ENCODE measurements at regions not wholly inside any gene's neighbourhood (a gene's known extent, or its start where the extent isn't known, plus 50 kb on each side); places are given as distances from the start of the nearest gene placed in this dataset.

GRCh38 chr21:28738882-28739281 lies 253.8 kb downstream of the LTN1 start:
- Histone ChIP-seq H3K36me3 (ENCODE audit: insufficient read depth, low read length) (no peaks in the 10 kb centered on the region), H3K4me1 (ENCODE audit: control insufficient read depth, insufficient read depth, low read length, unreplicated experiment) (peaks cover 12% of the 10 kb centered on the region), H3K27me3 (ENCODE audit: insufficient read depth, low read length) (no peaks in the 10 kb centered on the region), H3K4me3 (ENCODE audit: low read depth, low read length) (no peak overlapping the region), H3K79me2 (ENCODE audit: control insufficient read depth, insufficient read depth, low read length, unreplicated experiment) (no peaks in the 10 kb centered on the region), H3K27ac (ENCODE audit: low read depth, low read length) (no peak overlapping the region), H2AFZ (ENCODE audit: low read length, unreplicated experiment) (no peak overlapping the region)

GRCh38 chr21:28738420-28738704 lies 254.3 kb downstream of the LTN1 start:
- Histone ChIP-seq H3K4me3 (ENCODE audit: low read depth, low read length) (no peak overlapping the region), H3K27ac (ENCODE audit: low read depth, low read length) (no peak overlapping the region), H3K79me2 (ENCODE audit: control insufficient read depth, insufficient read depth, low read length, unreplicated experiment) (no peaks in the 10 kb centered on the region), H3K27me3 (ENCODE audit: insufficient read depth, low read length) (no peaks in the 10 kb centered on the region), H3K36me3 (ENCODE audit: insufficient read depth, low read length) (no peaks in the 10 kb centered on the region), H3K4me1 (ENCODE audit: control insufficient read depth, insufficient read depth, low read length, unreplicated experiment) (peaks cover 12% of the 10 kb centered on the region), H2AFZ (ENCODE audit: low read length, unreplicated experiment) (no peak overlapping the region)

GRCh38 chr21:28737674-28738419 lies 254.8 kb downstream of the LTN1 start:
- Histone ChIP-seq H3K4me3 (ENCODE audit: low read depth, low read length) (no peak overlapping the region), H3K27ac (ENCODE audit: low read depth, low read length) (no peak overlapping the region), H3K27me3 (ENCODE audit: insufficient read depth, low read length) (no peaks in the 10 kb centered on the region), H3K36me3 (ENCODE audit: insufficient read depth, low read length) (no peaks in the 10 kb centered on the region), H3K4me1 (ENCODE audit: control insufficient read depth, insufficient read depth, low read length, unreplicated experiment) (peaks cover 12% of the 10 kb centered on the region), H3K79me2 (ENCODE audit: control insufficient read depth, insufficient read depth, low read length, unreplicated experiment) (no peaks in the 10 kb centered on the region), H2AFZ (ENCODE audit: low read length, unreplicated experiment) (peak overlapping the region; percentile 17)

GRCh38 chr21:28734522-28735175 lies 258.0 kb downstream of the LTN1 start:
- Histone ChIP-seq H3K36me3 (ENCODE audit: insufficient read depth, low read length) (no peaks in the 10 kb centered on the region), H3K4me1 (ENCODE audit: control insufficient read depth, insufficient read depth, low read length, unreplicated experiment) (peaks cover 8% of the 10 kb centered on the region), H2AFZ (ENCODE audit: low read length, unreplicated experiment) (no peak overlapping the region), H3K27me3 (ENCODE audit: insufficient read depth, low read length) (no peaks in the 10 kb centered on the region), H3K79me2 (ENCODE audit: control insufficient read depth, insufficient read depth, low read length, unreplicated experiment) (no peaks in the 10 kb centered on the region), H3K27ac (ENCODE audit: low read depth, low read length) (no peak overlapping the region), H3K4me3 (ENCODE audit: low read depth, low read length) (no peak overlapping the region)

GRCh38 chr21:28731700-28732321 lies 260.9 kb downstream of the LTN1 start:
- H3K36me3 ChIP-seq (ENCODE audit: insufficient read depth, low read length), result no peaks in the 10 kb centered on the region
- H3K27me3 ChIP-seq (ENCODE audit: insufficient read depth, low read length), result no peaks in the 10 kb centered on the region
- H3K4me3 ChIP-seq (ENCODE audit: low read depth, low read length), result no peak overlapping the region
- H3K4me1 ChIP-seq (ENCODE audit: control insufficient read depth, insufficient read depth, low read length, unreplicated experiment), result no peaks in the 10 kb centered on the region
- H3K79me2 ChIP-seq (ENCODE audit: control insufficient read depth, insufficient read depth, low read length, unreplicated experiment), result no peaks in the 10 kb centered on the region
- no peak overlapping the region for H2AFZ ChIP-seq (ENCODE audit: low read length, unreplicated experiment)
- H3K27ac ChIP-seq (ENCODE audit: low read depth, low read length), result no peak overlapping the region

GRCh38 chr21:28729887-28730286 lies 262.8 kb downstream of the LTN1 start:
- Histone ChIP-seq H3K27me3 (ENCODE audit: insufficient read depth, low read length) (no peaks in the 10 kb centered on the region), H3K36me3 (ENCODE audit: insufficient read depth, low read length) (no peaks in the 10 kb centered on the region), H2AFZ (ENCODE audit: low read length, unreplicated experiment) (no peak overlapping the region), H3K4me1 (ENCODE audit: control insufficient read depth, insufficient read depth, low read length, unreplicated experiment) (no peaks in the 10 kb centered on the region), H3K27ac (ENCODE audit: low read depth, low read length) (no peak overlapping the region), H3K79me2 (ENCODE audit: control insufficient read depth, insufficient read depth, low read length, unreplicated experiment) (no peaks in the 10 kb centered on the region), H3K4me3 (ENCODE audit: low read depth, low read length) (no peak overlapping the region)

- H3K36me3 ChIP-seq (ENCODE audit: insufficient read depth, low read length), result no peaks in the 10 kb centered on the region
- H3K4me3 ChIP-seq (ENCODE audit: low read depth, low read length), result no peak overlapping the region
- no peak overlapping the region for H3K27ac ChIP-seq (ENCODE audit: low read depth, low read length)
- no peaks in the 10 kb centered on the region for H3K79me2 ChIP-seq (ENCODE audit: control insufficient read depth, insufficient read depth, low read length, unreplicated experiment)
- no peak overlapping the region for H2AFZ ChIP-seq (ENCODE audit: low read length, unreplicated experiment)
- no peaks in the 10 kb centered on the region for H3K4me1 ChIP-seq (ENCODE audit: control insufficient read depth, insufficient read depth, low read length, unreplicated experiment)
- H3K27me3 ChIP-seq (ENCODE audit: insufficient read depth, low read length), result no peaks in the 10 kb centered on the region
These were observed 264.9 kb downstream of the LTN1 start for GRCh38 chr21:28727809-28728208.

- Histone ChIP-seq H3K27ac (ENCODE audit: low read depth, low read length) (no peak overlapping the region), H3K36me3 (ENCODE audit: insufficient read depth, low read length) (no peaks in the 10 kb centered on the region), H3K4me1 (ENCODE audit: control insufficient read depth, insufficient read depth, low read length, unreplicated experiment) (no peaks in the 10 kb centered on the region), H3K79me2 (ENCODE audit: control insufficient read depth, insufficient read depth, low read length, unreplicated experiment) (no peaks in the 10 kb centered on the region), H3K27me3 (ENCODE audit: insufficient read depth, low read length) (no peaks in the 10 kb centered on the region), H2AFZ (ENCODE audit: low read length, unreplicated experiment) (no peak overlapping the region), H3K4me3 (ENCODE audit: low read depth, low read length) (no peak overlapping the region)
These were observed 267.3 kb downstream of the LTN1 start for GRCh38 chr21:28725396-28725795.

- Histone ChIP-seq H2AFZ (ENCODE audit: low read length, unreplicated experiment) (no peak overlapping the region), H3K36me3 (ENCODE audit: insufficient read depth, low read length) (no peaks in the 10 kb centered on the region), H3K4me3 (ENCODE audit: low read depth, low read length) (no peak overlapping the region), H3K79me2 (ENCODE audit: control insufficient read depth, insufficient read depth, low read length, unreplicated experiment) (no peaks in the 10 kb centered on the region), H3K27ac (ENCODE audit: low read depth, low read length) (no peak overlapping the region), H3K27me3 (ENCODE audit: insufficient read depth, low read length) (no peaks in the 10 kb centered on the region), H3K4me1 (ENCODE audit: control insufficient read depth, insufficient read depth, low read length, unreplicated experiment) (no peaks in the 10 kb centered on the region)
These were observed 269.0 kb downstream of the LTN1 start for GRCh38 chr21:28723646-28724045.

GRCh38 chr21:28719723-28720122 lies 273.0 kb downstream of the LTN1 start:
- no peak overlapping the region for H2AFZ ChIP-seq (ENCODE audit: low read length, unreplicated experiment)
- H3K4me1 ChIP-seq (ENCODE audit: control insufficient read depth, insufficient read depth, low read length, unreplicated experiment), result no peaks in the 10 kb centered on the region
- H3K79me2 ChIP-seq (ENCODE audit: control insufficient read depth, insufficient read depth, low read length, unreplicated experiment), result no peaks in the 10 kb centered on the region
- no peaks in the 10 kb centered on the region for H3K36me3 ChIP-seq (ENCODE audit: insufficient read depth, low read length)
- H3K4me3 ChIP-seq (ENCODE audit: low read depth, low read length), result no peak overlapping the region
- no peaks in the 10 kb centered on the region for H3K27me3 ChIP-seq (ENCODE audit: insufficient read depth, low read length)
- H3K27ac ChIP-seq (ENCODE audit: low read depth, low read length), result no peak overlapping the region
